ENCODE measurements at regions not wholly inside any gene's neighbourhood (a gene's known extent, or its start where the extent isn't known, plus 50 kb on each side); places are given as distances from the start of the nearest gene placed in this dataset.
"Not testable (repeated sequence)": the region's sequence is repeated elsewhere in the genome, so short reads cannot be mapped to it uniquely, and the experiment has no call there.

DNA sequence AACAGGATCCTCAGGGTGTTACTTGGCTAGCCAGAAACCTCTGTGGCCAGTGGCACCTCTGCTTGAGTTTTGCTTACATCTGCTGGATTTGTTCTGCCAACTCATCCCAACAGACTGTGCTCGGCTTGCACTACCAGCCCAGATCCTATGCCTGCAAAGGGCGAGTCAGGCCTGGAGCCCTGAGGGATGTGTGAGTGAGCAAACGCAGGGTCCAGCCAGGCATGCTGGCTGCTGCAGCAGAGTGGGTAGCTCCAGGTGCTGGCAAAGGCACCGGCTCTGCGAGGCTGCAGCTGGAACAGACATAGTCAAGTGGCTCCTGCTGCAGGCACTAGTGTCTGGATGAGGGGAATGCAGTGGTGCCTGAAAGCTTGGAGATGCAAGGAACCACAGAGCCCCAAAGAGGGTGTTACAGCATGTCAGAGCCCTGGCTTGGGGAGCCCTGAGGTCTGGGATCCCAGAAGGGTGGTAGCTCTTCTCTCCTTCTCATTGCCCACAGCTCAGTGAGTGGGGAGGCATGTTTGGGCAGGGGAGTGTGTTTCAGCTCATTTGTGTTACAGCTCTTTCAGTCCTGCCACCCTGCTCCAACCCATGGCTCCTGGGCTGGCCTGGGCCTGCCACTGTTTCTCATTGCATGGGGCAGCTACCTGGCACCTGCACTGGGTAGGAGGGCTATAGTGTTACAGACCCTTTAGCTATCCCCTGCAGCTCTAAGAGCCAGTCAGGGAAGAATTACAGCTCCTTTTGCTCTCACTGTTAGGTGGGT, 332.6 kb downstream of the TAF11L14 start:
- Histone ChIP-seq H3K9me3 (replicated peaks) (peaks cover 14% of the 10 kb centered on the region), H3K27me3 (ENCODE audit: low read depth) (no peaks in the 10 kb centered on the region), H3K4me3 (no peak overlapping the region), H3K36me3 (no peaks in the 10 kb centered on the region), H3K27ac (replicated peaks) (no peak overlapping the region), H3K4me1 (no peaks in the 10 kb centered on the region)
- intact Hi-C loops (cut with micrococcal nuclease), result no loop called here
- DNase-seq, result no peak
- TF ChIP-seq, protein P1, sequence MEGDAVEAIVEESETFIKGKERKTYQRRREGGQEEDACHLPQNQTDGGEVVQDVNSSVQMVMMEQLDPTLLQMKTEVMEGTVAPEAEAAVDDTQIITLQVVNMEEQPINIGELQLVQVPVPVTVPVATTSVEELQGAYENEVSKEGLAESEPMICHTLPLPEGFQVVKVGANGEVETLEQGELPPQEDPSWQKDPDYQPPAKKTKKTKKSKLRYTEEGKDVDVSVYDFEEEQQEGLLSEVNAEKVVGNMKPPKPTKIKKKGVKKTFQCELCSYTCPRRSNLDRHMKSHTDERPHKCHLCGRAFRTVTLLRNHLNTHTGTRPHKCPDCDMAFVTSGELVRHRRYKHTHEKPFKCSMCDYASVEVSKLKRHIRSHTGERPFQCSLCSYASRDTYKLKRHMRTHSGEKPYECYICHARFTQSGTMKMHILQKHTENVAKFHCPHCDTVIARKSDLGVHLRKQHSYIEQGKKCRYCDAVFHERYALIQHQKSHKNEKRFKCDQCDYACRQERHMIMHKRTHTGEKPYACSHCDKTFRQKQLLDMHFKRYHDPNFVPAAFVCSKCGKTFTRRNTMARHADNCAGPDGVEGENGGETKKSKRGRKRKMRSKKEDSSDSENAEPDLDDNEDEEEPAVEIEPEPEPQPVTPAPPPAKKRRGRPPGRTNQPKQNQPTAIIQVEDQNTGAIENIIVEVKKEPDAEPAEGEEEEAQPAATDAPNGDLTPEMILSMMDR (IDR thresholded peaks at IDR 0.05; ENCODE audit: borderline replicate concordance), result no peak

DNA sequence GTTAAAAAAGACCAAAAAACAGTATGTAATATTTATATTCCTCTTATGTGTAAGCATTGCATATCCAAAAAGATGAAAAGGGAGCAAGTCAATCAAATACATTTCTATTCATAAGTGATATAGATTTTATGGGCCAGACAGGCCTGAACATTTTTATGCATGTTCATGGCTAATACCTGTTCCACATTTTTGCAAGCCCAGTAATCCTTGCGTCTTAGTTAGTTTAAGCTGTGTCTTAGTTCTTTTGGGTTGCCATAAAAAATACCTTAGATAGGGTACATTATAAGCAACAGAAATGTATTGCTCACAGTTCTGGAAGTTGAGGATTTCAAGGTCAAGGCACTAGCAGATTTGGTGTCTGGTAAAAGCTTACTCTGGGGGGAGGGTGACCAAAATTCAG, 342.1 kb downstream of the TAF11L14 start:
- Histone ChIP-seq H3K36me3 (no peaks in the 10 kb centered on the region), H3K4me1 (no peaks in the 10 kb centered on the region), H3K4me3 (no peak overlapping the region), H3K9me3 (replicated peaks) (peaks cover 5% of the 10 kb centered on the region), H3K27me3 (ENCODE audit: low read depth) (no peaks in the 10 kb centered on the region), H3K27ac (replicated peaks) (no peak overlapping the region)
- DNase-seq, result no peak
- intact Hi-C loops (cut with micrococcal nuclease), result no loop called here
- TF ChIP-seq, protein P1 (IDR thresholded peaks at IDR 0.05; ENCODE audit: borderline replicate concordance), result no peak

DNA sequence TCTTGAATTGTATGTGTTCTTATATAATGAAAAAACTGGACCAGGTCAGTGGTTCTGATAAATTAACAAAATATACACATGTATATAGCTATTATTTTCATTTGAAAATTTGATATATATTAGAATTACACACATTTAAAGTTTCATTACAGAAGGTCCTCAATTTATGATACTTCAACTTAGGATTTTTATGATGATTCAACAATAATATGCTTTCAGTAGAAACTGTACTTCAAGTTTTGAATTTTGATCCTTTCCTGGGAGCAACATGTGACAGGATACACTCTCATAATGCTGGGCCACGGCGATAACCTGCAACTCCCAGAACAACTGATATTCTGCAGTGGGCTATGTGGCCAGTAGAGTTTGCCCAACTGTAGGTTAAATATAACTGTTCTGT, 344.7 kb downstream of the TAF11L14 start:
- H3K27ac ChIP-seq (replicated peaks), result no peak overlapping the region
- DNase-seq, result no peak
- H3K36me3 ChIP-seq, result no peaks in the 10 kb centered on the region
- intact Hi-C loops (cut with micrococcal nuclease), result no loop called here
- TF ChIP-seq, protein P1 (IDR thresholded peaks at IDR 0.05; ENCODE audit: borderline replicate concordance), result no peak
- peaks cover 12% of the 10 kb centered on the region for H3K9me3 ChIP-seq (replicated peaks)
- H3K4me3 ChIP-seq, result no peak overlapping the region
- no peaks in the 10 kb centered on the region for H3K27me3 ChIP-seq (ENCODE audit: low read depth)
- H3K4me1 ChIP-seq, result no peaks in the 10 kb centered on the region

DNA sequence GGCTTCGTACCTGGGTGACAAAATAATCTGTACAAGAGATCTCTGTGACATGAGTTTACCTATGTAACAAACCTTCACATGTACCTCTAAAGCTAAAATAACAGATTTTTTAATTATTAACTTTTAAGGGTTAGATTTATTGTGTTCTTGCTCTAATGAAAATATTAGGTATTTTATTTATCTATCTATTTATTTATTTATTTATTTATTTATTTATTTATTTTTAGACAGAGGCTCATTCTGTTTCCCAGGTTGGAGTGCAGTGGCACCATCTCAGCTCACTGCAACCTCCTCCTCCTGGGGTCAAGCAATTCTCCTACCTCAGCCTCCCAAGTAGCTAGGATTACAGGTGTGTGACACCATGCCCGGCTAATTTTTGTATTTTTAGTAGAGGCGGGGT, 348.4 kb downstream of the TAF11L14 start:
- DNase-seq; intact Hi-C loops (cut with micrococcal nuclease); H3K27ac ChIP-seq (replicated peaks); H3K4me1 ChIP-seq; H3K27me3 ChIP-seq (ENCODE audit: low read depth); H3K36me3 ChIP-seq; H3K4me3 ChIP-seq: not testable (repeated sequence)
- peaks cover 12% of the 10 kb centered on the region for H3K9me3 ChIP-seq (replicated peaks)

DNA sequence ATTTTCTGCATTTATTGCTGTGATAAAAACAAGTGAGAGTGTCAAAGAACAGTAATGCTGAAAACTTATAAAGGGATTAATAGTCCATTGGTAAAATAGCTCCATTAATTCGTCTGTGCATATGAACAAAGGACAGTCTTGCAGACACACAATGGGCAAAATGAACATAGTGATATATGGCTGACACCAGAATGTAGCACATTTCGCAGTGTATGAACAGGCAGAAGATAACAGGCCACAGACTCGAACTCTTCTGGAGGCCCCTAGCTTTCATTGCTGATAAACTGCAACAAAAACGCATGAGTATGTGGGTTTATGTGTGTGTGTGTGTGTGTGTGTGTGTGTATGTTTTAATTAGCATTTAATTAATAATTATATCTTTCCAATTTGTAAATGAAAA, 354.8 kb downstream of the TAF11L14 start:
- intact Hi-C loops (cut with micrococcal nuclease), result no loop called here
- no peaks in the 10 kb centered on the region for H3K9me3 ChIP-seq (replicated peaks)
- no peaks in the 10 kb centered on the region for H3K36me3 ChIP-seq
- H3K27me3 ChIP-seq (ENCODE audit: low read depth), result no peaks in the 10 kb centered on the region
- H3K4me1 ChIP-seq, result no peaks in the 10 kb centered on the region
- DNase-seq, result no peak
- TF ChIP-seq, protein P1 (IDR thresholded peaks at IDR 0.05; ENCODE audit: borderline replicate concordance), result no peak
- no peak overlapping the region for H3K4me3 ChIP-seq
- no peak overlapping the region for H3K27ac ChIP-seq (replicated peaks)

Data from left ventricle myocardium inferior (tissue), 1 donor.